Choroid plexus epithelial cell (primary cell): ENCODE measurements at regions not wholly inside any gene's neighbourhood (a gene's known extent, or its start where the extent isn't known, plus 50 kb on each side); places are given as distances from the start of the nearest gene placed in this dataset.
"Not testable (repeated sequence)": the region's sequence is repeated elsewhere in the genome, so short reads cannot be mapped to it uniquely, and the experiment has no call there.

Source experiments
- DNase-seq: peaks from one replicate; pipeline ENCODE4 v3.0.0-alpha.2; 2010; ENCODE audit warnings: low read depth
- H3K4me3 ChIP-seq: 2 replicates; pipeline ENCODE4 v1.5.1; 2011; ENCODE audit warnings: low read depth, mild to moderate bottlenecking, control low read depth, low read length, moderate library complexity
- CTCF ChIP-seq: conservative IDR thresholded peaks from 2 replicates; pipeline ENCODE4 v1.5.1; 2011; ENCODE audit warnings: low read depth, mild to moderate bottlenecking, control low read depth, inconsistent platforms, low read length, moderate library complexity

- no peak for TF ChIP-seq CTCF
- DNase-seq, result no peak
- H3K4me3 ChIP-seq, result no peak overlapping the region
These were observed 419.4 kb downstream of the ISL1 start for GRCh38 chr5:51802551-51803184.

GRCh38 chr5:51806677-51807076, 423.4 kb downstream of the ISL1 start:
- no peak for TF ChIP-seq CTCF
- no peak for DNase-seq

GRCh38 chr5:51810592-51810991, 427.3 kb downstream of the ISL1 start:
- no peak overlapping the region for H3K4me3 ChIP-seq
- DNase-seq, result no peak
- no peak for TF ChIP-seq CTCF

More at GRCh38 chr5:51806677-51807076, 423.4 kb downstream of the ISL1 start:
- H3K4me3 ChIP-seq, result no peak overlapping the region

GRCh38 chr5:51811883-51812471, 428.7 kb downstream of the ISL1 start:
- H3K4me3 ChIP-seq, result no peak overlapping the region
- no peak for DNase-seq
- no peak for TF ChIP-seq CTCF

- not testable (repeated sequence) for H3K4me3 ChIP-seq, DNase-seq
These were observed 431.6 kb downstream of the ISL1 start for GRCh38 chr5:51814817-51815216.

GRCh38 chr5:51816427-51816826, 433.2 kb downstream of the ISL1 start:
- H3K4me3 ChIP-seq, result no peak overlapping the region
- no peak for TF ChIP-seq CTCF
- no peak for DNase-seq

GRCh38 chr5:51821697-51822096, 438.4 kb downstream of the ISL1 start:
- TF ChIP-seq CTCF, result no peak
- no peak for DNase-seq
- no peak overlapping the region for H3K4me3 ChIP-seq
